Activated CD4-positive, alpha-beta T cell treated with anti-CD3 and anti-CD28 coated beads for 48 hours (primary cell): ENCODE measurements at regions not wholly inside any gene's neighbourhood (a gene's known extent, or its start where the extent isn't known, plus 50 kb on each side); places are given as distances from the start of the nearest gene placed in this dataset.
A peak's percentile ranks its signal among the peaks of the same experiment; 100 is the strongest.

Experiments used
- DNase-seq: peaks from one replicate; pipeline ENCODE4 v3.0.0-alpha.2; 2020

DNA sequence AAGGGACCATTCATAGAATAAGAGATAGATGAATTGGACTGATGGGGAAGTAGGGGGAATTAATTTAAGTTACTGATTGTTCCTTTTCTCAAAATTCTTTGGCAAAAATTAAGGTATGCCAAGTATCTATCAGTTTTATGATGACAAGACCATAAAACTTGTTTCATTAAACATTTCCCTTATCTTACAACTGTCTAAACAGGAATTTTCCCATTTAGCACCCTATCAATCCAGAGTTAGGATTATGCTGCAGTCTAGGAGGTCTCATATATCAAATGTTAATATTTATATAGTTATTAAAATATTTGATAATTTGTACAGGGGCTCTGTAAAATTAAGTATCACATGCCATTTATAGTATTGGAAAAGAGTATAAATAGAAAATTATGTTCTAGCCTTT, 51.5 kb upstream of the ARID1B start:
- DNase-seq = no peak

DNA sequence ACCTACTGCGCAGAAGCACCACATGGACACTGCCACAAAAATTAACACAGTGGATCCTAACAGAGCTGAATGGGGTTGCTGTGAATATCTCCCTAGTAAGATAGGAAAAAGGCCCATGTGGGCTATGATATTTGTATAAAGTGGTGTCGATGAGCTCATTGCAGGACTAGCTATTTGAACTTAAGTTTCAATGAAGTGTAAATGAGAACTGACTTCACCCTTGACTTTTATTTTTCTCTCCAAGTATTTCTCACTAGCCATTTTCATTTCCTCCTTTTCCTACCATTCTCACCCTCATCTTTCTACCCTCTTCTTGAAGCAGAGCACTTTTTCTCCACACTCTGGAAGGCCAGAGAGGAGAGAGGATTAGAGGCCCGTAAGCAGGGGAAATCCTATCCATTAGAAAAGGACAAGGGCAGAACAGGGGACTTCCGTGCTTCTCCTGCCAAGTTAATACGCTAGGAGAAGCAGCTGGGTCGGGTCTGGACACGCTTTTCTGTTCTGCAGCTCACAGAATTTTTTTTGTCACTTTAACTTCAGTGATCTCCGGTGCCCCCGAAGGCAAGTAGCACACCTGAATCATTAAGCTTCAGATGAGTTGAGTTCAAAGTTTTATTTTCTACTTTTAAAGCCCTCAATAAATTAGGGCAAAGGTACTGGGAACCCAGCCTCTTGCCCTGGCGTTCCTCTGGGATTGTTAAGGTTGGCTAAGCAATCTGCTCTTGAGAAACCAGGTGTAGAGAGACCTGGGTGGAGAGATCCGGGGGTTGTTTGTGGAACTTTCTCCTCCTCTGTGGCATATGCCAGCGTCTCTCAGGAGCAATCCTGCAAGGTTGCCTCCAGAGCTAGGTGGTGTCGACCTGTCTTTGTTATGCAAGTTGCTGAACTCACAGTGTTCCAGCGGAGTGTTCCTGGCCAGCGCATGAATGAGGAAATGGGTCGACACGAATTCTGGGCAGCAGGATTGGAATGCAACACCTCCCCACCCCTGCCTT, 56.2 kb upstream of the ARID1B start:
- no peak for DNase-seq

DNA sequence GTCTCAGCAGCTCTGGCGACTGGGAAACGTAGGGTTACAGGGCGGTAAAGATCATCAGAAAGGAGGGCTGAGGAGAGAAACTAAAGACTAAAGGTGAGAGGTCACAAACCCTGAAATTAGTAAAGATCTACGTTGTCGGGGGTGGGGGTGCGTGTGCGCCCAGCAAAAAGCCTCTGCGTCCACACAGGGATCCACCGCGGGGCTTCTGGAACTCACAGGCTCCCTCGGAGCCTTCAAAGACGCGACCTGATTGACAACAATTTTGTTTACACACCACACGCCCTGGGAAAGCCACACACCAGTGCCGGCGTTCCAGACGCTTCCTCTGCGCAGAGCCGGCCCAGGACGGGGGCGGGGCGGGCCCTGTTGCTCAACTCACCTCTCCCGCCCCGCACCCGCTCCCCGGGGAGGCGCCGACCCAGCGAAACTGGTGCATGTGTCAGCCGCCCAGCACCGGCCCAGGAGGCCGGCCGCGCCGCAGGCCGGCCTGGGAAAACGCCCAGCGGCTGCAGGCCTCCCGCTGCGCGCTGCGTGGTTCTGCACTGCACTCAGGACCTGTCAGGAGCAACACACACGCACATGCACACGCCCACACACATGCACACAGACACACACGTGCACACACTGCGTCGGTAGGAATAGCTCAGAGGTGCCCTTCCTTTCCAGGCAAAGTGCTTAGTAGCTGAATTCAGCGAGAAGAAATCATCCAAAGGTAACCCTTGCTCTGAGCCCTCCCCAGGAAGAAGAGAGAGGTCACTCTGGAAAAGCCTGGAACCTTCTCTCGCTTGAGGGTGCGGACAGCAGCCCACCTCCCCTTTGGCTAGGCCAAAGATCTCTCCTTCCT, 57.2 kb upstream of the ARID1B start:
- DNase-seq = peak; percentile 74

DNA sequence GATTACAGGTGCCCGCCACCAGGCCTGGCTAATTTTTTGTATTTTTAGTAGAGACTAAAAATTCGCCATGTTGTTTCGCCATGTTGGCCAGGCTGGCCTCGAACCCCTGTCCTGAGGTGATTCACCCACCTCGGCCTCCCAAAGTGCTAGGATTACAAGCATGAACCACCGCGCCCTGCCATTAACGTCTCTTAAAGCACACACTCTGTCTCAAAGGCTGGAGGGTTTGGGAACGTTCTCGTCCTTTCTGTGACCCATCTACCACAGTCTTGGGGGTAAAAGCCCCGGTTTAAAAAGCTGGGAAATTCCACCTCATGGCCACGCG, 57.8 kb upstream of the ARID1B start:
- no peak for DNase-seq

DNA sequence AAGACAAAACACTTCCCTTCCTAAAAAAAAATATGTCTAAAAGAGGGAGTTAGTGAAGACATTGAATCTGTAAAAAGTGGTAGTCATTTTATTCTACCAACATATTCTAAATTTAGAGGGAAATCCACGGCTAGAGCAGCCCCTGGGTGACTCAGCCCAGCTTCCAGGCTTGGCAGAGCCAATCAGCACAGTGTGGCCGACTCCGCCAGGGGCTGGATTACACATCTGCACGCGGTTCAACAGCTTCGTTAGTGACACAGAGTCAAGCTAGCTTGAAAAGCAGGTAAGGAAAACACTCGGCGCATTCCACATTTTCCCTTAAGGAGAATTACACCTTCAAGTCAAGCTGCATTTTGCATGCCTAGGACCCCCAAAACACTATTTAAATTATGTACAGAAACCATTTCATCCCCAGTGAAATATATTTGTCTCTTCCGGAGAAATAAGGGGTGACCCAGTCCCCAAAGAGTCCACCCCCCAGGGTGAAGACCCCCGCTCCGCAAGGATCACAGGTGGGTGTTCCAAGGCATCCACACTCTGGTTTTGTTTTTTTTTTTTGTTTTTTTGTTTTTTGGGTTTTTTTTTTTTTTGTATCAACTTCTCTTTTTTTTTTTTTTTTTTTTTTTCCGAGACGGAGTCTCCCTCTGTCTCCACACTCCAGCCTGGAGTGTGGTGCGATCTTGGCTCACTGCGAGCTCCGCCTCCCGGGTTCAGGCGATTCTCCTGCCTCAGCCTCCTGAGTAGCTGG, 58.4 kb upstream of the ARID1B start:
- no peak for DNase-seq

DNA sequence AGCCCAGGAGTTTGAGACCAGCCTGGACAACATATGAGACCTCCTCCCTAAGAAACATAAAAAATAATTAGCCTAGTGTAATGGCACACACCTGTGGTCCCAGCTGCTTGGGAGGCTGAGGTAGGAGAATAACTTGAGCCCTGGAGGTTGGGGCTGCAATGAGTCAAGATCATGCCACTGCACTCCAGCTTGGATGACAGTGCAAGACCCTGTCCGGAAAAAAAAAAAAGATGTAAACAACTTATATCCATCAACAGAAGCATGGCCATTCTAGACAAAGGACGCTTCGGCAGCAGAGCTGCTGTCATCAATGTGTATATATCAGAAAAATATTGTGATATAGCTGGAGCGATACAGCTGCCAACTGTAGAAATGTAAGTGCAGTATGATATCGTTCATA, 59.6 kb upstream of the ARID1B start:
- DNase-seq = no peak

DNA sequence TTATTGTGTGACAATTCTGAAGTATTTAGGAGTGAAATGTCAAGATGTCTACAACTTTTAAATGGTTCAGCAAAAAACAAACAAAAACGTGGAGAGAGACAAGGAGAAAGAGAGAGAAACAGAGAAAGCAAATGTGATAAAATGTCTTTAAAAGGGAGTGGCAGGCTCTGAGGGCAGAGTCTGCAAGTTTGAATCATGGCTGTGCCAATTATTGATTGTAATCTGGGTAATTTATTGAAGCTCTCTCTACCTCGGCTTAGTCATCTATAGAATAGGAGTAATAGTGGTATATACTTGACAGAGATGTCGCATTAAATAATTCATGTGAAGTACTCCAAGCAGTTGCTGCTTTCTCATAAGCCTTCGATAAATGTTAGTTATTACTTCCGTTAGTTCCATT, 61.3 kb upstream of the ARID1B start:
- DNase-seq = no peak

DNA sequence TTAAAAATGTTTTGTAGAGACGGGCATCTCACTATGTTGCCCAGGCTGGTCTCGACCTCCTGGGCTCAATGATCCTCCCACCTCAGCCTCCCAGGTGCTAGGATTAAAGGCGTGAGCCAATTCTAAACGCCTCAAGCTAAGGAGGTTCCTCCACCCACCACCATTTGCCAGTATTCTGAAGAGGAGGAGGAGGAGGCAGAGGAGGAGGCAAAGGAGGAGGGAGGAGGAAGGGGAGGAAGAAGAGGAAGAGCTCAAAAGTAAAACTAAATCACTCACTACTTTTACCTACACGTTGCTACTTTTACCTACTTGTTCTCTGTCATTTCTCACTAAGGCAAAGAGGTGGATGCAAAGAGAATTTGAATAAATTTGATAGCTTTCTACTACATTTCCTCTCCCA, 63.6 kb upstream of the ARID1B start:
- no peak for DNase-seq

DNA sequence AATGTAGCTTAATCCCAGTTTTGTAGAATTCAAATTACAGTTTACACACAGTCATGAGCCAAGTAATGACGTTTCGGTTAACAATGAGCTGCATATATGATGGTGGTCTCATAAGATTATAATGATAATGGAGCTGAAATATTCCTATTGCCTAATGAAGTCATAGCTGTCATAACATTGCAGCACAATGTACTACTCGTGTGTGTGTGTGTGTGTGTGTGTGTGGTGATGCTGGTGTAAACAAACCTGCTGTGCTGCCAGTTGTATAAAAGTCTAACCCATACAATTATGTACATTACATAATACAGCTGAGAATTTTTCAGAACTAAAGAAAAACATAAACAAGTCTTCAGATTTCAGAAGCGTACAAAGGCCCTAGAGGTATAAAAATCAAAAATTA, 66.7 kb upstream of the ARID1B start:
- DNase-seq = no peak

DNA sequence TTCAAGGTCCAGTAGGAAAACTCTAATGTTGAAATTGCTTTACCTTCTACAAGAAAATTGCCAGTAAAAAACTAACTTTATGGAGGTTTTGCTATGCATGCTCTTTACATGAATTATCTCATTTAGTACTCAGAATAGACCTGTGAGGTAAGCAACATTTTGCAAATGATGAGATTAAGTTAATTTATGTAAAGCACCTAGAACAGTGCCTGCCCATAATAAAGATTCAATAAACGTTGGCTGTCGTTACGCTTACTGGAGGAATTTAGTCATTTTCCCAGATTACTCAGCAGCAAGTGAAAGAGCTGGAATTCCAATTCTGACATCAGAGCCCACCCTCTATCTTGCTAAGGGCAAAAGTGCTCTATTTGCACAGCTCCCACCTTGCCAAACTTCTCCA, 69.4 kb upstream of the ARID1B start:
- DNase-seq = no peak

DNA sequence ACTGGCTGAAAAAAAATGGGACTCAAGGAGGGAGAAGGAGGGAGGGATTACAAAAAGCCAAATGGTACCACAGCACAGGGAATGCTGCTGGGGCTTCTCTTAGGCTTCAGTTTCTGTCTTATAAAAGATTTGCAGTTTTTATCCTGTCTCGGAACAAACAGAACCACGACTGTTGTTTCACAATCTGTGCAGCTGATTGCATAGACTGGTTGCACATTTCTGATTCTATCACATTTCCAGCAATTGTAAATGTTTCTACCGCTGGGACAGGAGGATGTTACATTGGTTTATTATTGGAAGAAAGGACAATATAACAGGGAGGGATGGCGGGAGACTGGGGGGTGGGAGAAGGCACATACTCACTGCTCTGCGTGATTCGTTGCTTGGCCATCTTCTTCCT, 73.5 kb upstream of the ARID1B start:
- no peak for DNase-seq

DNA sequence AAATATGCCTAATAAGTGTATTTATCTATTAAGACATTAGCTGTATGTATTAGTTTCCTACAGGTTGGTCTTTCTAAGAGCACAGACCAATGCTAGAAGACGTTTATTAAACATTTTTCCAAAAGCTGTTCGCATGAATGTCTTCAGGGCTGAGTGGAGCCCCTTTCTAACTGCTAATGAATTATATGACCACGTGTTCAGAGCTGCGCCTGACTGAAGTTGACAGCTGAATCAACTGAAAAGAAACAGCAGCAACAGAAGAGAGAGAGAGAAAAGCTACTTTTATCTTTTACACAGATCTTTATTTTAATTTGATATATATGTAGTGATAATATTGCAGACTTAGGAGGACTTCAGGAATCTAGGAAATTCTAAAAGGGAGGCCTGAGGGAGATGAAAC, 75.2 kb upstream of the ARID1B start:
- DNase-seq = no peak

DNA sequence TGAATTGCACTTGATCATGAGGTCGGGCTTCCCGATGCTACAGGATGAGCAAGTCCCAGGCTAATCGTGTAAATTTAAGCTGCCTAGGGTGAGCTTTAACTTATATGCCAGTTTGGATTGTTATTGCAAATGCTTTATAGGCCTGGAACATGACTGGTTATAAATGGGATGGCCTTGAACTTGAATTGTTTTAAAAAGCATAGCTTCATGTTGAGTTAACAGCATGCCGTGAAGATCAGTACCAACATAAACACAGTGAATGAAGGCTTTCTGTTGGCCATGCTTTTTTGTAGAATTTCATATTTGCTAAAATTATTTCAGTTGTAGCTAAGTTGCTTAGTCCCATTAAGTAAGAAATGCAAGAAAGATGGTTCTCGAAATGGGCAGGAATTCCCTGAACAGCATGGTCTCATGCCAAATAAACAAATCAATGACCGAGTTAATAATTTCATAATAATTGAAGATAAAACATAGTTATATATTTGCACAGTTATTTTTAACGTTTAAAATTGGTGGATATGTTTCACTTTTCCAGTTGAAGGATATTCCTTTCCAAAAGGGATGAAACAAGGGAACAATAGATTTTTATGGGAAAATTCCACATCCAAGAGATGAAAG, 76.6 kb upstream of the ARID1B start:
- no peak for DNase-seq

DNA sequence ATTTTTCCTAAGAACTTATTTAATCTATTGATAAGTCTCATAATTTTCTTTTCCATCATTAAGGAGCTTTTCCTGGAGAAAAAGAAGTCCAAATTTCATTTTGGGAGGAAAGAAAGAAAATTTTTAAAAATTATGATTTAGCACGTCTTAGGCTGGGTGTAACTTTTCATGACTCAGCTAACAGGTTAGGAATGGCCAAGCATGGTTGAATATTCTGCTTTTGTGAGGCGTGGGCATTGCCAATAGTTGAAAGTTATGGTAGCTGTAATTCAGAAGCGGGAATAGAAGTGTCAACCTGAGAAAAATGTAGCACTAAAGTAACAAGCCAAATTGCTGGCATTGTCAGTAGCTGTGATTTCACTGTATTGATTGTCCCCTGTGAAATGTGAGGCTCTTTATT, 77.2 kb upstream of the ARID1B start:
- DNase-seq = no peak

DNA sequence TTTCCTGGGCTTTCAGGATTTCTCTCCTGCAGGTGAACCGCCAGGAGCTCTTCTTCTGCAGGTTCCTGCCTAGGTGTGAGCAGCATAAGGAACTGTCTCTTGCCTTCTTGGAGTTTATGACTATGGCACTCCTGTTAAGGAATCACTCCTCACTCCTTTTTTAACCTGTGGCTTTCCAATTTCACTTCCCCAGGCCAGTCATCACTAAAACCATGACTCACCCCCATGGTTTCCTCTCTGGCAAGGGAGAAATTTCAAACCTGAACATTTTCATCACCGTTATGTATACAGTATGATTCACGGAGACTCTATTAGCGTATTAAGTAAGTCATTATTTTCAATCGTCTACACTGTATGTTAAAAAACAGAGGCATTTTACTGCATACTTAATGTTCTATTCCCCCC, 78.2 kb upstream of the ARID1B start:
- no peak for DNase-seq

DNA sequence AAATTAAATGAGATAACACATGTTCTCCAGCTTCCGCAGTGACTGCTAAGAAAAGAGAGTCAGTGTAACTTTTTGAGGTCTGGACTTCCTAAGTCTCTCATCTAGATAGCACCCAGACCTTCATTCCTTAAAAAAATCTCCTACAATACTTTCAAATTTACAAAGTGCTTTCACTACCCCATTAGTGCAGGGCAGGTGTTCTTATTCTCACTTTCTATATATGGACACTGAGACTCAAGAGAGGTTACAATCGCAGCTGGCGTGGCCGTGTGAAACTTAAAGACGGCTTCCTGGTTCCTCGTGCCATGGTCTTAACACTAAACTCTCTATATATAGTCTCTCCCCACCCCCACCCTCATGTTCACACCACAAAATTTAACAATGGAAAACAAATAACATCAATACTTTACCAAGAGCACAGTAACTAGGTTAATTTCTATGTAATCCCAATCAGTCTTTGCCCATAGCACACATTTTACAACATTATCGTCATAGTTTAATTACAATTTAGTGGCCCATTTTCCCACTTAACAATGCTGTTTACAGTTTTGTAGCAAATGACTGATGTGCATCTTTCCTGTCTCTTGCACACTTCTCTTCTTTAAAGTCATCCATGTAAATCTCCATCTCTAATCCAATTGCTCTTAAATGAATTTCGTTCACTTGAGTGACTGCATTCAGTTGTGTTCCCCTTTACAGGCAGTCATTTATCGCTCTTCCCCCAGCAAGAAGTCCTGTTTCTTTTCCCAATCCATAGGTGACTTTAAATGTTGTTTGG, 78.8 kb upstream of the ARID1B start:
- DNase-seq = no peak

DNA sequence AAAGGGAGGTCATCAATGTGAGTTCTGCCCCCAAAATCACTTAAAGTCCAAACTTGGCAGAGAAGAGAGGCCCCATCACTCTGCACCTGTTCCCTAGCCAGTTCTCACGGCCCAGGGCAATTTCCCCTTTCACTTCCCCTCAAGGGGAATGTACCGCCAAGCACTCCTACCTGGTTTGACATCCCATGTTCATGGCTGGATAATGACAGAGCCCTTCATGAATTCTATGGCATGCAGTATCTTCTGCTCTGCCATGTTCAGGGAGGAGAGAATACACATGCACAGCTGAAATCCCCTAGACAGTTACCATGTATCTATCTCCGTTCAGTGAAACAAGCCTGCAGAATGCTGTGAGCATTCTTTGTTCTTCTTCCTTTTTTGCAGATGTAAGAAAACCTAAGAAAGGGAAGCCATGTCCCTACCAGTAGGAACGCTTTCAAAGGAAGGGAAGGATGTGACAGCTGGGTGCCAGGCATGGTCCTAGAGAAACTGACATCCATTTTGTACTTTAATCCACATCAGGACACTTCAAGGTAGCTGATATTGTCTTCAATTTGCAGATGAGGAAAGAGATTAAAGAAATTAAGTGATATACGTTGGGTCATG, 79.8 kb upstream of the ARID1B start:
- DNase-seq = no peak

DNA sequence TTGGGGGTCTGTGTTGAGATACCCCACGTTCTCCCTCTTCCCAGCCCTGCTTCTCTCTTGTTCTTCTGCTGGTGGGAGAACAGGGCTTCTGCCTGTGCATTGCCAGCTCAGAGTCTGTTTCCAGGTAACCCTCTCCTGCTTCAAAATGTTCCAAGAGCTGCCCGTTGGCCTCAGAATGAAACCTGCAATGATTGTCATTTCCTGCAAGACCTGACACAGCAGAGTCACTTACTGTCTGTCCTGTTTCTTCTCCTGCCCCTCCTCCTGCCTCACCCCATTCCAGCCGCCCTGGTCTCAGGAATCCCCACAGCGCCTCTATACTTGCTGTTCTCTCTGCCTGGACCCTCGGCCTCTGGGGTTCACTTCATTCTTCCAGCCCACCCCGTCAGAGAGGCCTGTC, 81.4 kb upstream of the ARID1B start:
- DNase-seq = no peak

DNA sequence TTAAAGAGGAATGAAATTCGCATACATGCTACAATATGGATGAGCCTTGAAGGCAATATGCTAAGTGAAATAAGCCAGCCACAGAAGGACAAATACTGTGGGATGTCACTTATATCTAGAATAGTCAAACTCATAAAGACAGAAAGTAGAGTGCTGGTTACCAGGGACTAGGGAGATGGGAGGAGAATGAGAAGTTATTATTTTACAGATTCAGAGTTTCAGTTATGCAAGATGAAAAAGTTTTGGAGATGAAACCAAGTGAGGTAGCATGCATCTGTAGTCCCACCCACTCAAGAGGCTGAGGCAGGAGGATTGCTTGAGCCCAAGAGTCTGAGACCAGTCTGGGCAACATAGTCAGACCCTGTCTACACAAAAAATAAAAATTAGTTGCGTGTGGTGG, 82.5 kb upstream of the ARID1B start:
- no peak for DNase-seq

DNA sequence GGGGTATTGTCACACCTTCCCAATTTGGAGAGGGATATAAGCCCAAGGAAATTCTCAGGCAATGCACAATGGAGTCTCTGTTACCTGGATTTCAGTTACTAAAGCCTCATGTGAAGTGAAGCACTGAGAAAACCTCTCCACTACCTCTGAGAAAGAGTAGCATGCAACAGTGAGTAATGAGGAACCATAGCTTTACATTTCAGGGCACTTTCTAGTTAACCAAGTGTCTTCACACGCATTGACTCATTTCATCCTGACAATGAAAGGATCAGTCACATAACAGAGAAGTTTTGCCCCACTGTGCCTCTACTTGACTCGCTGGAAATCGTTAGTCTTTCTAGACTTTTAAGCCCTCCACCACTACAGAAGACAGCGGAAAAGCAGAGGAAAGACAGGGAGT, 86.2 kb upstream of the ARID1B start:
- DNase-seq = no peak

DNA sequence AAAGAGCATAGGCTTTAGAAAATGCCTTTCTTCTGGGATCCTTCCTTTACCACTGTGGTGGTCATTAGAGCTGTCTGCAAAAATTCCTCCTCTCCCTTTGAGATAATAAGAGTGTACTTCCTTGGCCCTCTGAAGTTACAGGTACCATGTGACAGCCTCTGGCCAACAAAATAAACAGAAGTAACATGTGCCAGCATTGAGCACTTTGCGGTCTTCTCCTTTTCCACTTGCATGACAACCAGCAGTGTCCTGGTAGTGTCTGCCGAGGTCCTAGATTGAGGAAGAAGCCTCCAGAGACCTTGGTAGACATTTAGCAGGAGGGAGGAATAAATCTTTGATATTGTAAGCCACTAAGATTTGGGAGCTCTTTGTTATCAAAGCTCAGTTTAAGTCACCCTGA, 87.5 kb upstream of the ARID1B start:
- DNase-seq = no peak

DNA sequence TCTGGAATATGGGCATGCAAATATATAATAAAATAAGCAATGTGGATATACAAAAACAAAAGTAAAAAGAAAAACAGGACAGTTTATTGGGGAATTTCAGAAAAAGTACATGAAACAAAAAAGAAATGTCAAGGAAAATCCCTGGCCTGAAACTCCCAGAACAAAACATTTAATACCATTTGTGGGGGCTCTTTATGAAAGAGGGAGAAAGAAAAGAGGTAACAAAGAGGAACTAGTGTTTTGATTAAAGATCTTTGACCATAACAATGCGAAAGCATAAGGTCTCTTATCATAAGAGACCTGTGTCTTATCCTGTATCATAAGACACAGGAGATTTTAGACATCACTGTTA, 88.6 kb upstream of the ARID1B start:
- DNase-seq = no peak
